ENCODE measurements at regions not wholly inside any gene's neighbourhood (a gene's known extent, or its start where the extent isn't known, plus 50 kb on each side); places are given as distances from the start of the nearest gene placed in this dataset.
"Not testable (repeated sequence)": the region's sequence is repeated elsewhere in the genome, so short reads cannot be mapped to it uniquely, and the experiment has no call there.

DNA sequence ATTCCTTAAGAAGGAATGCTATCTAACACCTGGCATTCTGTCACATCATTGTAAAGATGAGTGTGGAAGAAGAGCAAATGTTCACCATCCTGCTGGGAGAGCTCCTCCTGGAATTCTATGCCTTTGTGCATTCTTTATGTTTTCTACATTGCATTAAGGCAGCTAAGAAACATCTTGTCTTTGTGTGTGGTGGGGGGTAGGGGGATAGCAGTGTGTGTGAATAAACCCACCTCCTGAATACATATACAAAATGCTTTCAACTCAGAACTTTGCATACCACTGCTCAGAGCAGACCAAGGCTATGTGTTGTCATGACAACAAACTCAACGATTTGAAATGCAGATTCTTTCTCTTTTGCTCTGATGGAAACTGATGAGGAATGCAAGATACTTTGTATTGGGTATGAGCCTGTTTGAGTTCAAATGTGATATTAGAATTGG, 193.6 kb upstream of the KAZN start:
- DNase-seq (ENCODE audit: low read depth) = no peak
- no peak overlapping the region for H3K4me3 ChIP-seq (ENCODE audit: low read depth, low read length)
- in situ Hi-C loops (cut with HindIII; ENCODE audit: low sequenced_read_pairs) = no loop called here
- TF ChIP-seq CTCF (IDR thresholded peaks at IDR 0.05; ENCODE audit: low read depth, low read length, missing control alignments) = no peak

GRCh38 chr1:14412235-14412634, 186.2 kb upstream of the KAZN start:
- DNase-seq (ENCODE audit: low read depth) = no peak
- in situ Hi-C loops (cut with HindIII; ENCODE audit: low sequenced_read_pairs) = no loop called here
- no peak overlapping the region for H3K4me3 ChIP-seq (ENCODE audit: low read depth, low read length)
- TF ChIP-seq CTCF (IDR thresholded peaks at IDR 0.05; ENCODE audit: low read depth, low read length, missing control alignments) = no peak

DNA sequence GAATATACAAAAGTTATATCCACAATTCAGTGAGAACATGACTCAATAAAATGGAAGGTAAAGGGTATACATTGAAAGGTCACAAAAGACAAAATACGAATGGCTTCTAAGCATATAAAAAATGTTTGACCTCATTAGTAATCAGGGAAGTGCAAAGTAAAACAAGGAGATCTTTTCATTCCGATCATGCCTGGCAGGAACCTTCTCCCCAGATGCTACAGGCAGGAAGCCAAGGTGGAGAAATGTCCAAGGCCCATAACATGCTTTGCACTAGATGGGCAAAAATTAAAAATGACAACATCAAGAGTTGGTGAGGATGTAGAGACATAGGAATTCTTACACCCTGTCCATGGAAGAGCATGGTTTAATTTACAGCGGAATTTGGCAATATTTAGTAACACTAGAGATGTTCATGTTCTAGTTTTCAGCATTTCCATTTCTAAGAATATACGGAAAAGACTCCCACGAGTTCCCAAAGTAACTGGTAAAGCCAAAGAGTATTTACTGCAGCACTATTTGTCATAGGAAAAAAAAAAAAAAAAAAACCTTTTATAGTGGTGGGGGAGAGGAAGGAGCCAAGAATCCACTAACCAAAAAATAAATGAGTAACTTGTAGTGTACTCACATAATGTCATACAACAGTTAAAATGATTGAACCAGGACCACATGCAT, 184.5 kb upstream of the KAZN start:
- TF ChIP-seq CTCF (IDR thresholded peaks at IDR 0.05; ENCODE audit: low read depth, low read length, missing control alignments) = no peak
- no peak overlapping the region for H3K4me3 ChIP-seq (ENCODE audit: low read depth, low read length)
- peak; percentile 53 for DNase-seq (ENCODE audit: low read depth)
- in situ Hi-C loops (cut with HindIII; ENCODE audit: low sequenced_read_pairs) = no loop called here

GRCh38 chr1:14415396-14415795, 183.1 kb upstream of the KAZN start:
- in situ Hi-C loops (cut with HindIII; ENCODE audit: low sequenced_read_pairs) = no loop called here
- H3K4me3 ChIP-seq (ENCODE audit: low read depth, low read length) = no peak overlapping the region
- peak; percentile 17 for TF ChIP-seq CTCF (IDR thresholded peaks at IDR 0.05; ENCODE audit: low read depth, low read length, missing control alignments)
- DNase-seq (ENCODE audit: low read depth) = no peak

DNA sequence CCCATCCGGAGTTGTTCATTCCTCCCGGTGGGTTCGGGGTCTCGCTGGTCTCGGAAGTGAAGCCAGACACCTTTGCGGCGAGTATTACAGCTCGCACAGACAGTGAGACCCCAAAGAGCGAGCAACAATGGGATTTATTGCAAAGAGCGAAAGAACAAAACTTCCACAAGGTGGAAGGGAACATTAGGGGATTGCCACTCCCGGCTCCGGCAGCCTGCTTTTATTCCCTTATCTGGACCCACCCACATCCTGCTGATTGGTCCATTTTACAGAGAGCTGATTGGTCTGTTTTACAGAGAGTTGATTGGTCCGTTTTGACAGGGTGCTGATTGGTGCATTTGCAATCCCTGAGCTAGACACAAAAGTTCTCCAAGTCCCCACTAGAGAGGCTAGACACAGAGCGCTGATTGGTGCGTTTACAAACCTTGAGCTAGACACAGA, 178.7 kb upstream of the KAZN start:
- DNase-seq (ENCODE audit: low read depth); in situ Hi-C loops (cut with HindIII; ENCODE audit: low sequenced_read_pairs); H3K4me3 ChIP-seq (ENCODE audit: low read depth, low read length): not testable (repeated sequence)

- DNase-seq (ENCODE audit: low read depth) = no peak
- no peak overlapping the region for H3K4me3 ChIP-seq (ENCODE audit: low read depth, low read length)
- in situ Hi-C loops (cut with HindIII; ENCODE audit: low sequenced_read_pairs) = no loop called here
- TF ChIP-seq CTCF (IDR thresholded peaks at IDR 0.05; ENCODE audit: low read depth, low read length, missing control alignments) = no peak
Observed at GRCh38 chr1:14420686-14421085, 177.8 kb upstream of the KAZN start.

DNA sequence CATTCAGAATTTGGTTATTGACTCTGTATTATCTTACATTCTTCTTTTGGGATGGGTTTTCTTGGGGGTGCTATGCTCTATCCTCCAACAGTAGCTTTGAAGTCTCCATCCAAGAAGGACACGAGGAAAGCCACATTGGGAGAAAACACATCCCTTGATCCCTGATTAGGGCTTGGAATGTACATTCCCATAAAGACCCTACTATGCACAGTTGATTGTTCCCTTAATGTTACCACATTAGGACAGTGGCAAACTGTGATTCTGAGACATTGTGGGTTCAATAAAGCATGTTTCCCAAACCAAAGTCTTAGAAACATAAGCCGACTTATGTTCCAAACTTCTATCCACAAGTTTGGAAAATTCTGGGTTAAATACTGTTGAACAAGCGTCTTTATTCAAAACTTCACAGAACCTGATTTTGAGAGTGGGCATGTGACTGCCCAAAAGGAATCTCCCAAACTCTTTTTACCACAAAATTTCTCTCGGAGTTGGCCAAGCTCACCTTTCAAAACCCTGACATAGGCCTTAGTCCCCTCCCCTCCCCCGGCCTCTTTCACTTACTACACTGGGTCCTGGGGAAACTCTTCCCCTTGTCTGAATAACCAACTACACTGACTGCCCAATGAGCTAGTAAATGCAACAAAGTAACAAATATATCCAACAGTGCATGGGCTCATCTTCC, 177.0 kb upstream of the KAZN start:
- TF ChIP-seq CTCF (IDR thresholded peaks at IDR 0.05; ENCODE audit: low read depth, low read length, missing control alignments) = no peak
- no peak for DNase-seq (ENCODE audit: low read depth)
- H3K4me3 ChIP-seq (ENCODE audit: low read depth, low read length) = no peak overlapping the region
- in situ Hi-C loops (cut with HindIII; ENCODE audit: low sequenced_read_pairs) = no loop called here
